Gastrocnemius medialis (tissue), 4 donors: ENCODE measurements at regions not wholly inside any gene's neighbourhood (a gene's known extent, or its start where the extent isn't known, plus 50 kb on each side); places are given as distances from the start of the nearest gene placed in this dataset.

ENCODE experiments used
- CTCF ChIP-seq, 5 experiments: fragments of 450-650 bp in 3 of 5; fragments of 200-600 bp in 2 of 5; sonication (generic) in 2 of 5; IDR thresholded peaks in 4 of 5; conservative IDR thresholded peaks in 1 of 5; 1 replicate in 4 of 5; 2 replicates in 1 of 5; pipeline ENCODE4 v1.5.1; 2016 to 2019; ENCODE audit warnings: antibody characterized with exemption in 5 of 5, mild to moderate bottlenecking in 3 of 5, moderate library complexity in 3 of 5
- POLR2A ChIP-seq, 2 donors: fragments of 450-650 bp; IDR thresholded peaks; one replicate each; pipeline ENCODE4 v1.6.1; 2017; ENCODE audit warnings: antibody characterized with exemption in 2 of 2, mild to moderate bottlenecking in 2 of 2, moderate library complexity in 2 of 2

GRCh38 chr17:77466140-77466539 lies 325.4 kb downstream of the SEC14L1 start:
- TF ChIP-seq POLR2A (IDR thresholded peaks at IDR 0.05): no peak
- TF ChIP-seq CTCF (IDR thresholded peaks at IDR 0.05 in 4 of 5, conservative IDR thresholded peaks at IDR 0.05 in 1 of 5): no peak
